ENCODE measurements at regions not wholly inside any gene's neighbourhood (a gene's known extent, or its start where the extent isn't known, plus 50 kb on each side); places are given as distances from the start of the nearest gene placed in this dataset.

DNA sequence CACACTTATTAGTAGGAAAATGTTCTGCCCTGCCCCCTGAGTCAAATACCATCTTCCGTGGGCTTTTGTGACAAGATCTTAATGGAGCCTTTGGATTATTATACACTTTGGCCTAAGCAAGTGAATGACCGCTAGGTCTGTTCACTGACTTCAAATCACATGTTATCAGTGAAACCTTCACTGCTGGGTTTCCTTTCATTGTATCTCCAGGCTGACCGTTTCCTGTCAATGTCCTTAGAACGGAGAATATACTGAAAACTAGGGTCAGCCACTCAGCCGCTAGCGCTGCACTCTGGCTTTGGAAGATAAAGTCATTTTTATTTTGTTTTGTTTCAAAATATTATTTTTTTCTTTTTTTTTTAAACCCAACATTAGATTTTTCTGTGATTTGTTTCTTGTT, 107.0 kb upstream of the TLL1 start:
- in situ Hi-C loops (cut with MboI; ENCODE audit: low sequenced_read_pairs, unreplicated experiment): no loop called here
- no peak for DNase-seq (ENCODE audit: low spot score)
- TF ChIP-seq, protein P1, sequence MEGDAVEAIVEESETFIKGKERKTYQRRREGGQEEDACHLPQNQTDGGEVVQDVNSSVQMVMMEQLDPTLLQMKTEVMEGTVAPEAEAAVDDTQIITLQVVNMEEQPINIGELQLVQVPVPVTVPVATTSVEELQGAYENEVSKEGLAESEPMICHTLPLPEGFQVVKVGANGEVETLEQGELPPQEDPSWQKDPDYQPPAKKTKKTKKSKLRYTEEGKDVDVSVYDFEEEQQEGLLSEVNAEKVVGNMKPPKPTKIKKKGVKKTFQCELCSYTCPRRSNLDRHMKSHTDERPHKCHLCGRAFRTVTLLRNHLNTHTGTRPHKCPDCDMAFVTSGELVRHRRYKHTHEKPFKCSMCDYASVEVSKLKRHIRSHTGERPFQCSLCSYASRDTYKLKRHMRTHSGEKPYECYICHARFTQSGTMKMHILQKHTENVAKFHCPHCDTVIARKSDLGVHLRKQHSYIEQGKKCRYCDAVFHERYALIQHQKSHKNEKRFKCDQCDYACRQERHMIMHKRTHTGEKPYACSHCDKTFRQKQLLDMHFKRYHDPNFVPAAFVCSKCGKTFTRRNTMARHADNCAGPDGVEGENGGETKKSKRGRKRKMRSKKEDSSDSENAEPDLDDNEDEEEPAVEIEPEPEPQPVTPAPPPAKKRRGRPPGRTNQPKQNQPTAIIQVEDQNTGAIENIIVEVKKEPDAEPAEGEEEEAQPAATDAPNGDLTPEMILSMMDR (IDR thresholded peaks at IDR 0.05; ENCODE audit: borderline replicate concordance, control extremely low read depth, extremely low read depth, insufficient read depth, missing control alignments): no peak

DNA sequence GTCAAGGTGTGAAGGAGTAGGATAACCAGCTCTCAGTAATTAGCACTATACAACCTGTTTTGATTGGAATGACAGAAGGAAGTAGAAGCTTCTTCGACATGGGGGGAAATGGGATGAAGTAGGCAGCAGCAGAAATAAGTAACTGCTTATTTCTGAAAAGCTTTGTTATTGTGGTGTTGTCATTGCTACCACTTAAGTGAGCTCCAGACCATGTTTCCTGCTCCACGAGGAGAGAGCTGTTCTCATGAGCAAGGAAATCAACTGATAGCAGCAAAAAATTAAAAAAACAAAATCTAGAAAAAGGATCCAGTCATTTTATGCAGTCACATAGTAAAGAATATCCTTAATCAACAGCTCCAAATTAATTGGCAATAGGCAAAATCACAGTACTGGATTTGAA, 106.1 kb upstream of the TLL1 start:
- TF ChIP-seq, protein P1 (IDR thresholded peaks at IDR 0.05; ENCODE audit: borderline replicate concordance, control extremely low read depth, extremely low read depth, insufficient read depth, missing control alignments): no peak
- DNase-seq (ENCODE audit: low spot score): no peak
- in situ Hi-C loops (cut with MboI; ENCODE audit: low sequenced_read_pairs, unreplicated experiment): no loop called here

DNA sequence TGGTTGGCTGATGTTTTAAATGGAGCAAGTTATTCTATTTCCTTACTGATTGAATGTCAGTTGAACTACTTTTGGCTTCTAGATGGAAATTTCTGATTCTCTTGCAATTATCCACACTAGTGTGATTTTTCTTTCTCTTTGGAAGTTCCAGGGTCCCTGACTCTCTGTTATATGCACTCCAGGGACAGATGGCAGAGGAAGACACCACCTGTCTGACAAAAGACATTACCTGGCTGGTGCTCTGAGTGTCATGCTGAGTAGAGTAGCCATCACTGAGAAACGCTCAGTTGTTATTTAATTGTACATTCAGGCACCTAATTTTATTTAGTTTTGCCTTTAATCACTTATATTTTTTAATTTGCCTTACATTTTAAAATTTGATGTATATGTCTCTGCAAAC, 105.4 kb upstream of the TLL1 start:
- TF ChIP-seq, protein P1 (IDR thresholded peaks at IDR 0.05; ENCODE audit: borderline replicate concordance, control extremely low read depth, extremely low read depth, insufficient read depth, missing control alignments): no peak
- in situ Hi-C loops (cut with MboI; ENCODE audit: low sequenced_read_pairs, unreplicated experiment): no loop called here
- DNase-seq (ENCODE audit: low spot score): no peak

DNA sequence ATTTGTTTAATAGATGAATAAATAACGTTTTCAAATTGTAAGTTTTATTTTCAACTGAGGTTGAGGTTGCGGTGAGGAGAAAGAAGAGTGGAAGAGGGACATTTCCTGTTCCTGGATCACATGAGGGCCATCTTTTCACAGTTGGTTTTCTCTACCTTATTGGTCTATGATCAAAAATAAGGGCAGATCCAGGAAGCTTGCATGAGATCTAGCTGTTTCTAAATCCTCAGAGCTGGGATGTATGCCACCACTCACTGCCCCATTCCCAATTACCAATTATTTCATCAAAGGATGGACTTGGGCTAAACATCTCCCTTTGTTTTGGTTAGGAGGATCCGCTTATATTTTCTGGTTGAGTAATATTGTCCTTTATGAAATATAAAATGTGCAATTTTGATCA, 104.8 kb upstream of the TLL1 start:
- in situ Hi-C loops (cut with MboI; ENCODE audit: low sequenced_read_pairs, unreplicated experiment): no loop called here
- TF ChIP-seq, protein P1 (IDR thresholded peaks at IDR 0.05; ENCODE audit: borderline replicate concordance, control extremely low read depth, extremely low read depth, insufficient read depth, missing control alignments): no peak
- DNase-seq (ENCODE audit: low spot score): no peak

DNA sequence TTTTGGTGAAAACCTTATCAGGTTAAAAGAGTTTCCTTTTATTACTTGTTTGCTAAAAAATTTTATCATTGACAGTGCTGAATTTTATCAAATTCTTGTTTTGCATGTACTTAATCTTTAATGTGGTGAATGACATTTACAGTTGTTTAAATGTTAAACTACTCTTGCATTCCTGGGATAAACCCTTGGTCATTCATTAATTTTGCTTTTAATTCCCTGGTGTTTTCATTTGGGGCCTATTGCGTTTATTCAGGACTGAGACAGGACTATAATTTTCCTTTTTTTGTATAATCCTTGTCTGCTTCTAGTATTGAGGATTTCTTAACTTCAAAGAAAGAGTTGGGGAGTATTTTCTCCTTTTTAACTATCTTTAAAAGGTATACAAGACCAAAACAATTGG, 98.7 kb upstream of the TLL1 start:
- in situ Hi-C loops (cut with MboI; ENCODE audit: low sequenced_read_pairs, unreplicated experiment): no loop called here
- TF ChIP-seq, protein P1 (IDR thresholded peaks at IDR 0.05; ENCODE audit: borderline replicate concordance, control extremely low read depth, extremely low read depth, insufficient read depth, missing control alignments): no peak
- DNase-seq (ENCODE audit: low spot score): no peak

DNA sequence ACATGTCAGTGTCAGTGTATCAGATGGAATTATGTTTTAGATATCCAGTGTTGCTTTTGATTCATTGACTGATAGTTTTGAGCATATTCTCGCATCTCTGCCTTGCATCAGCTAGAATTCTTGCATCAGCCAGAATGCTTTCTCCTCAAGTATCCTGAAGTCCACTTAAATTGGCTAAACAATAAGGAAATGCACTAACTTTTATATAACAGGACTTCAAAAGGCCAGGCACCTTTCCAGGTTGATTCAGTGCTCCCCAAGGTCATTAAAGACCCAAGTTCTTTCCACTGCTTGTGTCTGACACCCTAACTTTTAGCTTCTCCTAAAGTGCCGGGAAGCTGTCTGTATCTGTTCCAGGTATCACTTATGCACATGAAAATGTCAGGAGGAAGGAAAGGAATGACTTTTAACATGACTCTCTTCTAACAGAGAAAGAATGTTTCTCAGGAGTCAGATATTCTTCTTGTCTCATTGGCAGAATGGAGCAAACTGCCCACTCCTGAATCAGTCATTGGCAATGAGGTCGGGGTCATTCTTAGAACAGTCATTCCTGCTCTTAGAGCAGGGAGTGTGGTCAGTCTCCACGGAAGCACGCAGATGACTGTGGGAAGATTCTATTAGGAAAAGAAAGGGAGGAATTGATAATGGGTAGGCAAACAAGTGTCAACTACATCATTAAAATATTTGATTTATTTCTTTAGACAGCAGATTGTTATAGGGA, 92.9 kb upstream of the TLL1 start:
- DNase-seq (ENCODE audit: low spot score): no peak
- in situ Hi-C loops (cut with MboI; ENCODE audit: low sequenced_read_pairs, unreplicated experiment): no loop called here

More for the DNA sequence above, 92.9 kb upstream of the TLL1 start:
- TF ChIP-seq, protein P1 (IDR thresholded peaks at IDR 0.05; ENCODE audit: borderline replicate concordance, control extremely low read depth, extremely low read depth, insufficient read depth, missing control alignments): no peak

All from GM13976 (cell line).